Stimulated activated CD4-positive, alpha-beta T cell treated with anti-CD3 and anti-CD28 coated beads, Interleukin-1b, Interleukin-23, amount 100 ng/mL, for 24 hours (primary cell): ENCODE measurements at regions not wholly inside any gene's neighbourhood (a gene's known extent, or its start where the extent isn't known, plus 50 kb on each side); places are given as distances from the start of the nearest gene placed in this dataset.
"Not testable (repeated sequence)": the region's sequence is repeated elsewhere in the genome, so short reads cannot be mapped to it uniquely, and the experiment has no call there.

Experiments
- DNase-seq, 4 experiments: peaks; one replicate each; pipeline ENCODE4 v3.0.0-alpha.2; 2020; ENCODE audit warnings: low read depth in 4 of 4, low spot score in 1 of 4

- no peak for DNase-seq
These were observed 103.0 kb upstream of the PLXNA2 start for GRCh38 chr1:208347191-208347590.

GRCh38 chr1:208349694-208350330 lies 105.6 kb upstream of the PLXNA2 start:
- no peak for DNase-seq

GRCh38 chr1:208350815-208351214 lies 106.6 kb upstream of the PLXNA2 start:
- no peak for DNase-seq

- no peak for DNase-seq
These were observed 107.7 kb upstream of the PLXNA2 start for GRCh38 chr1:208351838-208352237.

GRCh38 chr1:208353797-208354196 lies 109.6 kb upstream of the PLXNA2 start:
- not testable (repeated sequence) for DNase-seq

- no peak for DNase-seq
These were observed 113.7 kb upstream of the PLXNA2 start for GRCh38 chr1:208357644-208358507.

- DNase-seq = no peak
These were observed 114.5 kb upstream of the PLXNA2 start for GRCh38 chr1:208358651-208359050.

- no peak for DNase-seq
These were observed 117.8 kb upstream of the PLXNA2 start for GRCh38 chr1:208362011-208362410.

- DNase-seq = no peak
These were observed 122.4 kb upstream of the PLXNA2 start for GRCh38 chr1:208366559-208366958.

GRCh38 chr1:208369045-208369444 lies 124.9 kb upstream of the PLXNA2 start:
- no peak for DNase-seq

GRCh38 chr1:208369658-208370057 lies 125.5 kb upstream of the PLXNA2 start:
- DNase-seq = no peak

GRCh38 chr1:208374391-208374941 lies 130.3 kb upstream of the PLXNA2 start:
- DNase-seq = no peak

- no peak for DNase-seq
These were observed 137.3 kb upstream of the PLXNA2 start for GRCh38 chr1:208381481-208381880.

- no peak for DNase-seq
These were observed 144.0 kb upstream of the PLXNA2 start for GRCh38 chr1:208387908-208388811.

GRCh38 chr1:208393416-208393815 lies 149.2 kb upstream of the PLXNA2 start:
- DNase-seq = no peak

- no peak for DNase-seq
These were observed 149.6 kb upstream of the PLXNA2 start for GRCh38 chr1:208393826-208394225.

GRCh38 chr1:208397286-208397685 lies 153.1 kb upstream of the PLXNA2 start:
- no peak for DNase-seq

- no peak for DNase-seq
These were observed 160.8 kb upstream of the PLXNA2 start for GRCh38 chr1:208405014-208405413.

GRCh38 chr1:208409176-208409575 lies 165.0 kb upstream of the PLXNA2 start:
- no peak for DNase-seq

GRCh38 chr1:208410409-208410808 lies 166.2 kb upstream of the PLXNA2 start:
- no peak for DNase-seq

GRCh38 chr1:208413006-208413405 lies 168.8 kb upstream of the PLXNA2 start:
- no peak for DNase-seq
